ENCODE measurements at regions not wholly inside any gene's neighbourhood (a gene's known extent, or its start where the extent isn't known, plus 50 kb on each side); places are given as distances from the start of the nearest gene placed in this dataset.

DNA sequence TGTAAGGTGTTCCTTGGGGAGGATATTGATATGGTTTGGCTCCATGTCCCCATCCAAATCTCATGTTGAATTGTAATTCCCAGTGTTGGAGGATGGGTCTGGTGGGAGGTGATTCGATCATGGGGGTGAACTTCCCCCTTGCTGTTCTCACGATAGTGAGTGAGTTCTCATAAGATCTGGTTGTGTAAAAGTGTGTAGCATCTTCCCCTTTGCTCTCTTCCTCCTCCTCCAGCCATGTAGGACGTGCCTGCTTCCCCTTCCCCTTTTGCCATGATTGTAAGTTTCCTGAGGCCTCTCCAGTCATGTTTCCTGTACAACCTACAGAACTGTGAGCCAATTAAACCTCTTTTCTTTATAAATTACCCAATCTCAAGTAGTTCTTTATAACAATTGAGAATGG lies 458.7 kb downstream of the LPIN1 start:
- TF ChIP-seq, protein P1, sequence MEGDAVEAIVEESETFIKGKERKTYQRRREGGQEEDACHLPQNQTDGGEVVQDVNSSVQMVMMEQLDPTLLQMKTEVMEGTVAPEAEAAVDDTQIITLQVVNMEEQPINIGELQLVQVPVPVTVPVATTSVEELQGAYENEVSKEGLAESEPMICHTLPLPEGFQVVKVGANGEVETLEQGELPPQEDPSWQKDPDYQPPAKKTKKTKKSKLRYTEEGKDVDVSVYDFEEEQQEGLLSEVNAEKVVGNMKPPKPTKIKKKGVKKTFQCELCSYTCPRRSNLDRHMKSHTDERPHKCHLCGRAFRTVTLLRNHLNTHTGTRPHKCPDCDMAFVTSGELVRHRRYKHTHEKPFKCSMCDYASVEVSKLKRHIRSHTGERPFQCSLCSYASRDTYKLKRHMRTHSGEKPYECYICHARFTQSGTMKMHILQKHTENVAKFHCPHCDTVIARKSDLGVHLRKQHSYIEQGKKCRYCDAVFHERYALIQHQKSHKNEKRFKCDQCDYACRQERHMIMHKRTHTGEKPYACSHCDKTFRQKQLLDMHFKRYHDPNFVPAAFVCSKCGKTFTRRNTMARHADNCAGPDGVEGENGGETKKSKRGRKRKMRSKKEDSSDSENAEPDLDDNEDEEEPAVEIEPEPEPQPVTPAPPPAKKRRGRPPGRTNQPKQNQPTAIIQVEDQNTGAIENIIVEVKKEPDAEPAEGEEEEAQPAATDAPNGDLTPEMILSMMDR (IDR thresholded peaks at IDR 0.05), result no peak
- no peak for TF ChIP-seq POLR2A (IDR thresholded peaks at IDR 0.05)

Measured in right lobe of liver (tissue), 4 donors.